GM12864 (cell line): ENCODE measurements at regions not wholly inside any gene's neighbourhood (a gene's known extent, or its start where the extent isn't known, plus 50 kb on each side); places are given as distances from the start of the nearest gene placed in this dataset.

Source experiments
- DNase-seq: peaks from one replicate; pipeline ENCODE4 v3.0.0-alpha.2; 2011; ENCODE audit warnings: low read depth
- H3K4me3 ChIP-seq: 2 replicates; pipeline ENCODE4 v1.5.1; 2011; ENCODE audit warnings: mild to moderate bottlenecking, low read depth, low read length, control low read depth
- CTCF ChIP-seq: IDR thresholded peaks from 2 replicates; pipeline ENCODE4 v1.5.1; 2011; ENCODE audit warnings: low read depth, mild to moderate bottlenecking, moderate library complexity, low read length, control low read depth, inconsistent platforms; ENCODE audit errors: missing control alignments

DNA sequence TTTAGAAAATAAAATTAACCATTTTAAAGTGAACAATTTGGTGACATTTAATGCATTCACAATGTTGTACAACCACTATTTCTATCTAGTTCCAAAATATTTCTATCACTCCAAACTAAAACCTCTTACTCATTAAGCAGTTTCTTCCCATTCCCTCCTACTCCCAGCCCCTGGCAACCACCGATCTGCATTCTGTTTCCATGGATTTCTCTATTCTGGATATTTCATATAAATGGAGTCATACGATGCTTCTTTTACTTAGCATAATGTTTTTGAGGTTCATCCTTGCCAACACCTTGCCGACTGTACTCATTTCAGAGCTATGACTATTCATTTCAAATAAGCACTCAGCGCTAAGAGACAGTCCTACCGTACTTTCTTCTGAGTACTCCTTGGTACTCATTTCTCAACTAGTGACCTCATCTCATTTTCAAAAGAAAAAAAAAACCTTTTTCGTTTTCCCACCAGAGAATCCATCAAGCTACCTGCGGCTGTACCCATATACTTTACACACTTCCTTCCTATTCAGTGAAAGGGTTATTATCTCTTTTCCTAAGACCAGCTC, 259.2 kb downstream of the UTRN start:
- DNase-seq, result no peak
- H3K4me3 ChIP-seq, result no peak overlapping the region
- no peak for TF ChIP-seq CTCF

DNA sequence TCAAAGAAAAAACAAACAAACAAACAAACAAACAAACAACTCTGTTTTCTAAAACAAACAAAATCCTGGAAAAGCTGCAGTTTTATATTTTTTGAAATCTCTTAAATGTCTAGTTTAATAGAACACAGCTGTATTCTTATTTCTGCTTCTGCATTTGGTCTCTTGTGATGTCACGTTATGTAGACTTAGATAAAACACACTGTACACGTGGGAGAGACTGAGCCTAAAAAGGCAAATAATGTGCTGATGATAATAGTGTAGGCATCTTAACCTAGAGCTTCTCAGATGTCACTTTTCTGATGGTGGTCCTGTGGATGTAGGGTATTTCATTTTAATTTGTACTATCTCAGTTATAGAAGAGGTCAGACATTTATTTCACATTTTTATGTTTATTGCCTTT, 261.7 kb downstream of the UTRN start:
- DNase-seq, result no peak
- H3K4me3 ChIP-seq, result no peak overlapping the region
- TF ChIP-seq CTCF, result no peak

GRCh38 chr6:144547409-144547808, 262.3 kb downstream of the UTRN start:
- TF ChIP-seq CTCF, result no peak
- no peak for DNase-seq
- H3K4me3 ChIP-seq, result no peak overlapping the region

DNA sequence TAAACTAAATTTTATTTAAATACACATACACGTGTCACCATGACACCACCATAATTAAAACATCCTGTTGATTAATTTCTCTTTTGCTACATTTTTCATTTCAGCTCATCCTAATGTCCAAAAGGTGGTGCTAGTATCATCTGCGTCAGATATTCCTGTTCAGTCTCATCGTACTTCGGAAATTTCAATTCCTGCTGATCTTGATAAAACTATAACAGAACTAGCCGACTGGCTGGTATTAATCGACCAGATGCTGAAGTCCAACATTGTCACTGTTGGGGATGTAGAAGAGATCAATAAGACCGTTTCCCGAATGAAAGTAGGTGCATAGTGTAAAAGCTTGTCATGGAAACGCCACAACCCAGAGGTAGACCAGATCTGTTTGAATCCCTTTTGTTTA, 263.4 kb downstream of the UTRN start:
- no peak for DNase-seq
- no peak for TF ChIP-seq CTCF
- H3K4me3 ChIP-seq, result no peak overlapping the region

DNA sequence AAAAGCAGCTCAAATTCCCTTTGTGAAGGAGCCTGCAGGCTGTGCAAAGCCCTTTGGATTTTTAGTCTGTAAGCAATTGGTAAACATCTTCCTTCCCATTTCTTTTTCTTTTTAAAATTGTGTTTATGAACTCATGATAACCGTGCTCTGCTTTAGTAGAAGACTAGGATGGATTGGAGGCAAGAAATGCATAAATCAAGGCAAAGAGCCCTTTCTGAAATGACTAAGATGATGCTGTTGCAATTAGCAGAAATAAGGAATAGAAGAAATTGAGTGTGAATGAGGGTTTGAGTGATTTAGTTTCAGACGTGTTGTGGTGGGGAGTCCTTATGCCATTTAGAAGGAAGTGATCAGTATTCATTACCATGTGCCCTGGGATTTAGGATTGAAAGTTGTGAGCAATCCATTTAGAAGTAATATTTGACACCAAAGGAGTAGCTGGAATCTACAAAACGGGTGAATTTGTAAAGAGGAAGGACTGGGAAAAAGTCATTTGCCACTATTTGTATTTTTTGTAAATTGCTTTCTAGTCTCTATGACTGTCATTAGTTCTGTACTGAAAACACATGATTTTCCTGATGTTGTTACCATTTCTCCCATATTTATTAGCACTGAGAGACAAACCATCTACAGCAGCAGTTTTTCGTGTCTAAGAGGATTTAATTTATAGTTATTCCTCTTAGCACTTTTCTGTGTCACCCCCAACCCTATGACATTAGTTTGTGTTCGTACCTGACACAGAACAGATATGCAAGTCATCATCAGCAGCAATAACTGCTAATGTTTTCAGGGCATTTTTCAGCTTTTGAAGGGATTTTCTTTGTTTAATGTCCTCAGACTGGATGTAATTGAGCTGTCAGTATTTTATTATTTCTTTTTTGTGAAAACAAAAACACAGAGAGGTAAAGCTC, 265.0 kb downstream of the UTRN start:
- TF ChIP-seq CTCF, result no peak

DNA sequence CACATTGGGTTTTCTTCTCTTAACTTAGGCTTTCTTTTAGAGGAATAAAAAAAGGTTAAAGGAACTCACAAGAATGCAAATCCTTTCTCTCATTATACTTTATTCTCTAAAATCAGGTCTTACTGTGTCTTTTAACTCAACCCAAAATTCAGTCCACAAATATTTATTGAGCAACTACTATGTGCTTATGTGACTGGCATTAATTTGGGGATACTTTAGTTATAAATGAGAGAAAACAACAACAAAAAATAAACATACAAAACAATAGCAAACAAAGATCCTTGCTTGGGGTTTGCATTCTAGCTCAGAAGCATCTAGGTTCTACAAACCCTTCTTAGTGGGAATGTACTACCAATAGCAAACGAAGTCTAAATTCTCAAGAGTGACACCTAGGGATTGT, 266.2 kb downstream of the UTRN start:
- H3K4me3 ChIP-seq, result no peak overlapping the region
- DNase-seq, result no peak
- TF ChIP-seq CTCF, result no peak

More for the DNA sequence above, 265.0 kb downstream of the UTRN start:
- H3K4me3 ChIP-seq, result no peak overlapping the region
- DNase-seq, result no peak
